Astrocyte of the spinal cord (primary cell): ENCODE measurements at regions not wholly inside any gene's neighbourhood (a gene's known extent, or its start where the extent isn't known, plus 50 kb on each side); places are given as distances from the start of the nearest gene placed in this dataset.

Experiments
- DNase-seq: peaks from one replicate; pipeline ENCODE4 v3.0.0; 2011; ENCODE audit warnings: low read depth, low spot score
- H3K4me3 ChIP-seq: 2 replicates; pipeline ENCODE4 v1.5.1; 2011; ENCODE audit warnings: low read depth, mild to moderate bottlenecking, low read length, moderate library complexity
- CTCF ChIP-seq: IDR thresholded peaks from 2 replicates; pipeline ENCODE4 v1.5.1; 2012; ENCODE audit warnings: low read depth, mild to moderate bottlenecking, low read length, inconsistent platforms
- in situ Hi-C: cut with HindIII; loops from 2 replicates; pipeline ENCODE4 v1.10.0; 2017; ENCODE audit warnings: low sequenced_read_pairs

GRCh38 chr2:47638430-47638829 is 67.6 kb upstream of the KCNK12 start:
- in situ Hi-C loops, result no loop called here
- DNase-seq, result no peak
- no peak for TF ChIP-seq CTCF
- no peak overlapping the region for H3K4me3 ChIP-seq

GRCh38 chr2:47636596-47637264 is 65.9 kb upstream of the KCNK12 start:
- TF ChIP-seq CTCF, result no peak
- DNase-seq, result no peak
- in situ Hi-C loops, result no loop called here
- no peak overlapping the region for H3K4me3 ChIP-seq

DNA sequence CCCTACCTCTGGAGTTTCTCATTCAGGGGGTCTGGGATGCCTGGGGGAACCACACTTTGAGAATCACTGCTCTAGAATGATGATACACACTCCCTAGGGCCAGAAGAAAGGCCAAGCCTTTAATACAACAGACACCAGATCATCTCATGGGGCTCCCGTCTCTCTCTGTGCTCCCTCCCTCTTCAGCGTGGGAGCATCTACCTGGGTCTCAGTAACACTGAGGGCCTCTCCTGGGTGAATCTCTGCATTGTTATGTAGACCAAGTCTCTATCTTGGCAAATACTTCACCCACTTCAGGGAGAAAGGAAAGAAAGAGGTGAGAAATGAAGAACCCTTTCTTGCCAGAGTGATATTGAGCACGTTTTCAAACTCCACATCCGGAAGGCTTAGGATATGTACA is 65.4 kb upstream of the KCNK12 start:
- no peak for DNase-seq
- in situ Hi-C loops, result no loop called here
- no peak for TF ChIP-seq CTCF
- no peak overlapping the region for H3K4me3 ChIP-seq

DNA sequence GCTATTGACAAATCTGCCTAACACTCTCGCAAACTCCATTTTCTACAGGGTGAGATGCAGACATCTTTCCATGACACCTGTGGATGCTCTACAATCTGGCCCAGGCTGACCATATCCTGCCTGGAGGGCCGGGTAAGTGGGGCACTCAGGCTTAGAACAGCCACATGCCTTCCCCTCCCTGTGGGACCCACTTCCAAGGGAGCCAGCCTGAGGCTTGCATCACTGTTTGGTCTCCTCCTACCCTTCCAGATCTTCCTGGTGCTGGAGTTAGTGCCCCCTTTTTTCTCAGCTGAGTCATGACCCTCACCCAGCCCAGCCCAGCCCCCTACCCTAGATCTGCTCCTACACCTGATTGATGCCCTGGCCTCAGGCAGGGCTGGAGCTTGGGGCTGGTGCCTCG is 62.0 kb upstream of the KCNK12 start:
- no peak for TF ChIP-seq CTCF
- no peak overlapping the region for H3K4me3 ChIP-seq
- DNase-seq, result no peak
- in situ Hi-C loops, result no loop called here

- H3K4me3 ChIP-seq, result no peak overlapping the region
- TF ChIP-seq CTCF, result no peak
- DNase-seq, result peak; percentile 62
- in situ Hi-C loops, result no loop called here
These were observed 61.1 kb upstream of the KCNK12 start for GRCh38 chr2:47631792-47632398.

GRCh38 chr2:47631306-47631705 is 60.5 kb upstream of the KCNK12 start:
- no peak for TF ChIP-seq CTCF
- no peak for DNase-seq
- in situ Hi-C loops, result no loop called here
- H3K4me3 ChIP-seq, result no peak overlapping the region
